SK-N-SH (cell line): ENCODE measurements at regions not wholly inside any gene's neighbourhood (a gene's known extent, or its start where the extent isn't known, plus 50 kb on each side); places are given as distances from the start of the nearest gene placed in this dataset.
"Not testable (repeated sequence)": the region's sequence is repeated elsewhere in the genome, so short reads cannot be mapped to it uniquely, and the experiment has no call there.

Experiments used
- POLR2AphosphoS5 ChIP-seq: IDR thresholded peaks from 2 replicates; pipeline ENCODE4 v1.6.1; 2012; ENCODE audit warnings: low read depth, low read length
- RCOR1 ChIP-seq: fragments of 150-350 bp; IDR thresholded peaks from 2 replicates; pipeline ENCODE4 v1.6.1; 2017; ENCODE audit warnings: antibody characterized with exemption, low read length
- SIN3A ChIP-seq: IDR thresholded peaks from 2 replicates; pipeline ENCODE4 v1.6.1; 2012; ENCODE audit warnings: low read depth, mild to moderate bottlenecking, low read length, moderate library complexity, borderline replicate concordance
- SMC3 ChIP-seq: IDR thresholded peaks from 2 replicates; pipeline ENCODE4 v1.6.1; 2012; ENCODE audit warnings: low read depth, low read length, improper control_type of control experiment
- TAF1 ChIP-seq: IDR thresholded peaks from 2 replicates; pipeline ENCODE4 v1.6.1; 2012; ENCODE audit warnings: low read depth, mild to moderate bottlenecking, low read length, moderate library complexity, borderline replicate concordance
- TCF12 ChIP-seq: IDR thresholded peaks from 2 replicates; pipeline ENCODE4 v1.4.0; 2012
- TF ChIP-seq, protein P1 (sequence below): fragments of 200-600 bp; sonication (generic); IDR thresholded peaks from 2 replicates; pipeline ENCODE4 v1.6.1; 2017; ENCODE audit warnings: antibody characterized with exemption, mild to moderate bottlenecking, moderate library complexity

- not testable (repeated sequence) for TF ChIP-seq TCF12, RCOR1, POLR2AphosphoS5, SMC3, SIN3A, TAF1
- TF ChIP-seq, protein P1, sequence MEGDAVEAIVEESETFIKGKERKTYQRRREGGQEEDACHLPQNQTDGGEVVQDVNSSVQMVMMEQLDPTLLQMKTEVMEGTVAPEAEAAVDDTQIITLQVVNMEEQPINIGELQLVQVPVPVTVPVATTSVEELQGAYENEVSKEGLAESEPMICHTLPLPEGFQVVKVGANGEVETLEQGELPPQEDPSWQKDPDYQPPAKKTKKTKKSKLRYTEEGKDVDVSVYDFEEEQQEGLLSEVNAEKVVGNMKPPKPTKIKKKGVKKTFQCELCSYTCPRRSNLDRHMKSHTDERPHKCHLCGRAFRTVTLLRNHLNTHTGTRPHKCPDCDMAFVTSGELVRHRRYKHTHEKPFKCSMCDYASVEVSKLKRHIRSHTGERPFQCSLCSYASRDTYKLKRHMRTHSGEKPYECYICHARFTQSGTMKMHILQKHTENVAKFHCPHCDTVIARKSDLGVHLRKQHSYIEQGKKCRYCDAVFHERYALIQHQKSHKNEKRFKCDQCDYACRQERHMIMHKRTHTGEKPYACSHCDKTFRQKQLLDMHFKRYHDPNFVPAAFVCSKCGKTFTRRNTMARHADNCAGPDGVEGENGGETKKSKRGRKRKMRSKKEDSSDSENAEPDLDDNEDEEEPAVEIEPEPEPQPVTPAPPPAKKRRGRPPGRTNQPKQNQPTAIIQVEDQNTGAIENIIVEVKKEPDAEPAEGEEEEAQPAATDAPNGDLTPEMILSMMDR = not testable (repeated sequence)
Observed at GRCh38 chr12:83427586-83428136, 741.0 kb downstream of the TMTC2 start.
